Dendritic cell treated with granulocyte-macrophage colony-stimulating factor and Interleukin-4, amounts not matched to agents 40 ng/mL and 50 ng/mL, for 4 days (primary cell): ENCODE measurements at regions not wholly inside any gene's neighbourhood (a gene's known extent, or its start where the extent isn't known, plus 50 kb on each side); places are given as distances from the start of the nearest gene placed in this dataset.

Experiments used
- H3K27ac Mint-ChIP-seq: one replicate; pipeline ENCODE4 v1.8.0; 2022; ENCODE audit warnings: mild to moderate bottlenecking, mixed read lengths
- H3K27me3 Mint-ChIP-seq: one replicate; pipeline ENCODE4 v1.8.0; 2022; ENCODE audit warnings: mild to moderate bottlenecking, mixed read lengths
- H3K36me3 Mint-ChIP-seq: one replicate; pipeline ENCODE4 v1.8.0; 2022; ENCODE audit warnings: low read depth, mixed read lengths
- H3K4me1 Mint-ChIP-seq: one replicate; pipeline ENCODE4 v1.8.0; 2022; ENCODE audit warnings: low read depth, mixed read lengths
- H3K4me3 Mint-ChIP-seq: one replicate; pipeline ENCODE4 v1.8.0; 2022; ENCODE audit warnings: mild to moderate bottlenecking, moderate library complexity, mixed read lengths
- H3K9me3 Mint-ChIP-seq: one replicate; pipeline ENCODE4 v1.8.0; 2022; ENCODE audit warnings: mixed read lengths
- intact Hi-C: fragments of 100-400 bp; cut with micrococcal nuclease; formaldehyde crosslinking; loops from one replicate; pipeline ENCODE4 v1.15.0; 2022

GRCh38 chr1:230548357-230548756, 93.9 kb upstream of the COG2 start:
- H3K27me3 Mint-ChIP-seq, result peaks cover 12% of the 10 kb centered on the region
- no peaks in the 10 kb centered on the region for H3K9me3 Mint-ChIP-seq
- H3K27ac Mint-ChIP-seq, result no peak overlapping the region
- no peaks in the 10 kb centered on the region for H3K36me3 Mint-ChIP-seq
- intact Hi-C loops, result no loop called here
- H3K4me1 Mint-ChIP-seq, result no peaks in the 10 kb centered on the region
- no peak overlapping the region for H3K4me3 Mint-ChIP-seq

- no peaks in the 10 kb centered on the region for H3K9me3 Mint-ChIP-seq
- H3K27me3 Mint-ChIP-seq, result peaks cover 9% of the 10 kb centered on the region
- no peak overlapping the region for H3K4me3 Mint-ChIP-seq
- H3K27ac Mint-ChIP-seq, result no peak overlapping the region
- H3K4me1 Mint-ChIP-seq, result no peaks in the 10 kb centered on the region
- H3K36me3 Mint-ChIP-seq, result no peaks in the 10 kb centered on the region
- intact Hi-C loops, result no loop called here
Measured at GRCh38 chr1:230545181-230545580, 97.1 kb upstream of the COG2 start.

GRCh38 chr1:230544758-230545157, 97.5 kb upstream of the COG2 start:
- H3K9me3 Mint-ChIP-seq, result no peaks in the 10 kb centered on the region
- H3K4me1 Mint-ChIP-seq, result no peaks in the 10 kb centered on the region
- no peaks in the 10 kb centered on the region for H3K36me3 Mint-ChIP-seq
- H3K4me3 Mint-ChIP-seq, result no peak overlapping the region
- no peak overlapping the region for H3K27ac Mint-ChIP-seq
- peaks cover 9% of the 10 kb centered on the region for H3K27me3 Mint-ChIP-seq
- intact Hi-C loops, result no loop called here

- no peak overlapping the region for H3K4me3 Mint-ChIP-seq
- no peaks in the 10 kb centered on the region for H3K9me3 Mint-ChIP-seq
- H3K27me3 Mint-ChIP-seq, result peaks cover 6% of the 10 kb centered on the region
- intact Hi-C loops, result no loop called here
- no peaks in the 10 kb centered on the region for H3K36me3 Mint-ChIP-seq
- no peaks in the 10 kb centered on the region for H3K4me1 Mint-ChIP-seq
- H3K27ac Mint-ChIP-seq, result no peak overlapping the region
Measured at GRCh38 chr1:230543085-230543484, 99.2 kb upstream of the COG2 start.

GRCh38 chr1:230542681-230543080, 99.6 kb upstream of the COG2 start:
- peaks cover 7% of the 10 kb centered on the region for H3K27me3 Mint-ChIP-seq
- no peaks in the 10 kb centered on the region for H3K9me3 Mint-ChIP-seq
- intact Hi-C loops, result no loop called here
- H3K36me3 Mint-ChIP-seq, result no peaks in the 10 kb centered on the region
- H3K27ac Mint-ChIP-seq, result no peak overlapping the region
- H3K4me3 Mint-ChIP-seq, result no peak overlapping the region
- no peaks in the 10 kb centered on the region for H3K4me1 Mint-ChIP-seq

GRCh38 chr1:230542054-230542453, 100.2 kb upstream of the COG2 start:
- no peaks in the 10 kb centered on the region for H3K36me3 Mint-ChIP-seq
- H3K4me3 Mint-ChIP-seq, result no peak overlapping the region
- H3K27me3 Mint-ChIP-seq, result peaks cover 9% of the 10 kb centered on the region
- intact Hi-C loops, result no loop called here
- H3K4me1 Mint-ChIP-seq, result no peaks in the 10 kb centered on the region
- no peak overlapping the region for H3K27ac Mint-ChIP-seq
- H3K9me3 Mint-ChIP-seq, result no peaks in the 10 kb centered on the region

- Mint-ChIP-seq H3K4me3 (no peak overlapping the region), H3K27me3 (peaks cover 7% of the 10 kb centered on the region), H3K27ac (no peak overlapping the region), H3K36me3 (no peaks in the 10 kb centered on the region), H3K9me3 (no peaks in the 10 kb centered on the region), H3K4me1 (no peaks in the 10 kb centered on the region)
- intact Hi-C loops, result no loop called here
Measured at GRCh38 chr1:230541306-230541705, 101.0 kb upstream of the COG2 start.

- H3K9me3 Mint-ChIP-seq, result no peaks in the 10 kb centered on the region
- peaks cover 7% of the 10 kb centered on the region for H3K27me3 Mint-ChIP-seq
- no peaks in the 10 kb centered on the region for H3K4me1 Mint-ChIP-seq
- no peak overlapping the region for H3K4me3 Mint-ChIP-seq
- H3K27ac Mint-ChIP-seq, result no peak overlapping the region
- intact Hi-C loops, result no loop called here
- H3K36me3 Mint-ChIP-seq, result no peaks in the 10 kb centered on the region
Measured at GRCh38 chr1:230540421-230541155, 101.7 kb upstream of the COG2 start.

- H3K9me3 Mint-ChIP-seq, result peaks cover 14% of the 10 kb centered on the region
- H3K36me3 Mint-ChIP-seq, result no peaks in the 10 kb centered on the region
- H3K4me3 Mint-ChIP-seq, result no peak overlapping the region
- H3K27ac Mint-ChIP-seq, result no peak overlapping the region
- H3K4me1 Mint-ChIP-seq, result no peaks in the 10 kb centered on the region
- intact Hi-C loops, result no loop called here
- peaks cover 8% of the 10 kb centered on the region for H3K27me3 Mint-ChIP-seq
Measured at GRCh38 chr1:230537456-230537855, 104.8 kb upstream of the COG2 start.

GRCh38 chr1:230536641-230537155, 105.6 kb upstream of the COG2 start:
- Mint-ChIP-seq H3K27me3 (peaks cover 8% of the 10 kb centered on the region), H3K4me1 (no peaks in the 10 kb centered on the region), H3K27ac (no peak overlapping the region), H3K4me3 (no peak overlapping the region), H3K36me3 (no peaks in the 10 kb centered on the region), H3K9me3 (peaks cover 14% of the 10 kb centered on the region)
- intact Hi-C loops, result no loop called here

- Mint-ChIP-seq H3K27me3 (peaks cover 15% of the 10 kb centered on the region), H3K36me3 (no peaks in the 10 kb centered on the region), H3K4me3 (no peak overlapping the region), H3K9me3 (peaks cover 27% of the 10 kb centered on the region), H3K4me1 (no peaks in the 10 kb centered on the region), H3K27ac (no peak overlapping the region)
- intact Hi-C loops, result no loop called here
Measured at GRCh38 chr1:230534224-230534623, 108.1 kb upstream of the COG2 start.

- Mint-ChIP-seq H3K27me3 (peaks cover 15% of the 10 kb centered on the region), H3K4me3 (no peak overlapping the region), H3K9me3 (peaks cover 42% of the 10 kb centered on the region), H3K36me3 (no peaks in the 10 kb centered on the region), H3K4me1 (no peaks in the 10 kb centered on the region), H3K27ac (no peak overlapping the region)
- intact Hi-C loops, result no loop called here
Measured at GRCh38 chr1:230531103-230531502, 105.0 kb upstream of the PGBD5 start.

- no peak overlapping the region for H3K27ac Mint-ChIP-seq
- H3K27me3 Mint-ChIP-seq, result peaks cover 8% of the 10 kb centered on the region
- no peaks in the 10 kb centered on the region for H3K36me3 Mint-ChIP-seq
- peaks cover 3% of the 10 kb centered on the region for H3K9me3 Mint-ChIP-seq
- no peak overlapping the region for H3K4me3 Mint-ChIP-seq
- intact Hi-C loops, result no loop called here
- no peaks in the 10 kb centered on the region for H3K4me1 Mint-ChIP-seq
Measured at GRCh38 chr1:230519246-230519645, 93.1 kb upstream of the PGBD5 start.

- intact Hi-C loops, result no loop called here
- H3K27me3 Mint-ChIP-seq, result peaks cover 6% of the 10 kb centered on the region
- H3K4me1 Mint-ChIP-seq, result no peaks in the 10 kb centered on the region
- H3K4me3 Mint-ChIP-seq, result no peak overlapping the region
- no peaks in the 10 kb centered on the region for H3K36me3 Mint-ChIP-seq
- no peak overlapping the region for H3K27ac Mint-ChIP-seq
- H3K9me3 Mint-ChIP-seq, result peaks cover 10% of the 10 kb centered on the region
Measured at GRCh38 chr1:230518511-230518910, 92.4 kb upstream of the PGBD5 start.

- H3K27me3 Mint-ChIP-seq, result peaks cover 8% of the 10 kb centered on the region
- intact Hi-C loops, result no loop called here
Measured at GRCh38 chr1:230517786-230518185, 91.7 kb upstream of the PGBD5 start.

More at GRCh38 chr1:230517786-230518185, 91.7 kb upstream of the PGBD5 start:
- no peaks in the 10 kb centered on the region for H3K36me3 Mint-ChIP-seq
- no peak overlapping the region for H3K4me3 Mint-ChIP-seq
- H3K4me1 Mint-ChIP-seq, result no peaks in the 10 kb centered on the region
- no peak overlapping the region for H3K27ac Mint-ChIP-seq
- peaks cover 17% of the 10 kb centered on the region for H3K9me3 Mint-ChIP-seq
